ENCODE measurements at regions not wholly inside any gene's neighbourhood (a gene's known extent, or its start where the extent isn't known, plus 50 kb on each side); places are given as distances from the start of the nearest gene placed in this dataset.

DNA sequence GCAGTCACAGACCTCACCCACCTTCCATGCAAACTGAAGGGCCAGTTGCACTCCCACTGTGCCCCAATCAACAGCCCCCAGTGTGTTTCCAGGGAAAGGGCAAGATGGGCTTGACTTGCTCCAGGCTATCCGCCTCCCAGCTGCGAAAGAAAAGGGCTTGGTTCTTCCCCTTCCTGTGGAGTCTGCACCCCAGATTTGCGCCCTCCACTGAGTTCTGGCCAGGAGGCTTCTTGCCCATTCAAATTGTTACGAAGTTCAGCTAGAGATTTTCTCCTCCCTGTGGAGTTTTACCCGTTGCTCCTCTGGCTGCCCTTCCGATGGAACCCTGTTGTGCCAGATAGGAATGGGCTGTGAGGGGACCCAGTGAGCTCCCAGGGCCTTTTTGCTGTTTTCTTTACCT lies 1096.9 kb upstream of the ALCAM start:
- intact Hi-C loops (cut with micrococcal nuclease; ENCODE audit: unreplicated experiment) (no loop called here), in situ Hi-C loops (cut with HindIII; ENCODE audit: low pct_unique_long_range_greater_than_20kb, low sequenced_read_pairs) (no loop called here)
- Histone ChIP-seq H3K4me1 (ENCODE audit: control insufficient read depth, insufficient read depth, low read length) (no peaks in the 10 kb centered on the region), H3K9me3 (ENCODE audit: control insufficient read depth, insufficient read depth, low read depth, low read length) (peaks cover 5% of the 10 kb centered on the region; the same call in 1 of the 2 replicates), H3K36me3 (ENCODE audit: control insufficient read depth, insufficient read depth, low read length) (no peaks in the 10 kb centered on the region; the same call in 1 of the 2 replicates), H3K27me3 (ENCODE audit: control insufficient read depth, insufficient read depth, low read length) (no peaks in the 10 kb centered on the region), H3K4me3 (ENCODE audit: low read depth in 2 of 2, low read length in 2 of 2) (no peak overlapping the region), H3K27ac (ENCODE audit: low read length) (no peak overlapping the region)
- TF ChIP-seq POLR2AphosphoS5 (IDR thresholded peaks at IDR 0.05; ENCODE audit: low read depth, low read length) (no peak), SIN3A (IDR thresholded peaks at IDR 0.05; ENCODE audit: borderline replicate concordance, insufficient read depth, low read depth, low read length) (no peak), TCF7L2 (IDR thresholded peaks at IDR 0.05; ENCODE audit: low read depth, low read length) (no peak)
- TF ChIP-seq, protein P1, sequence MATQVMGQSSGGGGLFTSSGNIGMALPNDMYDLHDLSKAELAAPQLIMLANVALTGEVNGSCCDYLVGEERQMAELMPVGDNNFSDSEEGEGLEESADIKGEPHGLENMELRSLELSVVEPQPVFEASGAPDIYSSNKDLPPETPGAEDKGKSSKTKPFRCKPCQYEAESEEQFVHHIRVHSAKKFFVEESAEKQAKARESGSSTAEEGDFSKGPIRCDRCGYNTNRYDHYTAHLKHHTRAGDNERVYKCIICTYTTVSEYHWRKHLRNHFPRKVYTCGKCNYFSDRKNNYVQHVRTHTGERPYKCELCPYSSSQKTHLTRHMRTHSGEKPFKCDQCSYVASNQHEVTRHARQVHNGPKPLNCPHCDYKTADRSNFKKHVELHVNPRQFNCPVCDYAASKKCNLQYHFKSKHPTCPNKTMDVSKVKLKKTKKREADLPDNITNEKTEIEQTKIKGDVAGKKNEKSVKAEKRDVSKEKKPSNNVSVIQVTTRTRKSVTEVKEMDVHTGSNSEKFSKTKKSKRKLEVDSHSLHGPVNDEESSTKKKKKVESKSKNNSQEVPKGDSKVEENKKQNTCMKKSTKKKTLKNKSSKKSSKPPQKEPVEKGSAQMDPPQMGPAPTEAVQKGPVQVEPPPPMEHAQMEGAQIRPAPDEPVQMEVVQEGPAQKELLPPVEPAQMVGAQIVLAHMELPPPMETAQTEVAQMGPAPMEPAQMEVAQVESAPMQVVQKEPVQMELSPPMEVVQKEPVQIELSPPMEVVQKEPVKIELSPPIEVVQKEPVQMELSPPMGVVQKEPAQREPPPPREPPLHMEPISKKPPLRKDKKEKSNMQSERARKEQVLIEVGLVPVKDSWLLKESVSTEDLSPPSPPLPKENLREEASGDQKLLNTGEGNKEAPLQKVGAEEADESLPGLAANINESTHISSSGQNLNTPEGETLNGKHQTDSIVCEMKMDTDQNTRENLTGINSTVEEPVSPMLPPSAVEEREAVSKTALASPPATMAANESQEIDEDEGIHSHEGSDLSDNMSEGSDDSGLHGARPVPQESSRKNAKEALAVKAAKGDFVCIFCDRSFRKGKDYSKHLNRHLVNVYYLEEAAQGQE (IDR thresholded peaks at IDR 0.05; ENCODE audit: insufficient read depth in 1 of 2, low read depth in 2 of 2, low read length in 1 of 2): no peak
- TF ChIP-seq, protein P2, sequence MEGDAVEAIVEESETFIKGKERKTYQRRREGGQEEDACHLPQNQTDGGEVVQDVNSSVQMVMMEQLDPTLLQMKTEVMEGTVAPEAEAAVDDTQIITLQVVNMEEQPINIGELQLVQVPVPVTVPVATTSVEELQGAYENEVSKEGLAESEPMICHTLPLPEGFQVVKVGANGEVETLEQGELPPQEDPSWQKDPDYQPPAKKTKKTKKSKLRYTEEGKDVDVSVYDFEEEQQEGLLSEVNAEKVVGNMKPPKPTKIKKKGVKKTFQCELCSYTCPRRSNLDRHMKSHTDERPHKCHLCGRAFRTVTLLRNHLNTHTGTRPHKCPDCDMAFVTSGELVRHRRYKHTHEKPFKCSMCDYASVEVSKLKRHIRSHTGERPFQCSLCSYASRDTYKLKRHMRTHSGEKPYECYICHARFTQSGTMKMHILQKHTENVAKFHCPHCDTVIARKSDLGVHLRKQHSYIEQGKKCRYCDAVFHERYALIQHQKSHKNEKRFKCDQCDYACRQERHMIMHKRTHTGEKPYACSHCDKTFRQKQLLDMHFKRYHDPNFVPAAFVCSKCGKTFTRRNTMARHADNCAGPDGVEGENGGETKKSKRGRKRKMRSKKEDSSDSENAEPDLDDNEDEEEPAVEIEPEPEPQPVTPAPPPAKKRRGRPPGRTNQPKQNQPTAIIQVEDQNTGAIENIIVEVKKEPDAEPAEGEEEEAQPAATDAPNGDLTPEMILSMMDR (IDR thresholded peaks at IDR 0.05): no peak
- ATAC-seq: no peak
- ChIA-PET CTCF (no interaction called here), POLR2A (no interaction called here)
- DNase-seq (ENCODE audit: low read depth, low spot score): no peak
- no TSS peak for BruUV-seq (replicated peaks)

DNA sequence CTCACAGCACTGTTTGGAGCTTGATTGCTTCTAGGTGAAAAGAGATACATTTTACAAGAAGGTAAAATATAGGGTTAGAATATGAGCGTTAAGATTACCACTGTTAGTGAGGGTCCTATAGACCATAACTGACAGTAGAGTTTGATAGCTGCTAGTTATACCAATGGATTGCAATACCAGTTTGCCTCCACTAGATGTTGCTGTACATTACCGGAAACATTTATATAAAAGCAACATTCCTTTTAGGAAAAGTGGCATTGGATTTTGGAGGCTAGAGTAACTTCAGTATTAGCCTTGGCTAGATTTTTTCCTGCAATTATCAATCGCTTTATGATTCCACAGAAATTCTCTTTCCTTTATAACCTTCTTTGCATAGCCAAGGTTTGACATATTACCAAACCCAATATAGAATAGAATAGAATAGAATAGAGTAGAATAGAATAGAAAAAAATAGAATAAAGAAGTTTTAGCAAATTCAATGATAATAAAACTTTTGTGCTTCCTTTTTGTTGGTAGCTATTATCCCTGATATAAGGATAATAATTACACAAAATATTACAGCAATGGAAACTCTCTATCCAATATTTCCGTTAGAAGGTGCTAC lies 1093.6 kb upstream of the ALCAM start:
- ChIA-PET POLR2A (no interaction called here), CTCF (no interaction called here)
- DNase-seq (ENCODE audit: low read depth, low spot score): peak; percentile 8

More for the DNA sequence above, 1093.6 kb upstream of the ALCAM start:
- no peak overlapping the region for H3K27ac ChIP-seq (ENCODE audit: low read length)
- no peak overlapping the region for H3K4me3 ChIP-seq (ENCODE audit: low read depth in 2 of 2, low read length in 2 of 2)
- TF ChIP-seq, protein P2 (IDR thresholded peaks at IDR 0.05): peak; percentile 45; the same call in 1 of the 2 replicates
- TF ChIP-seq SIN3A (IDR thresholded peaks at IDR 0.05; ENCODE audit: borderline replicate concordance, insufficient read depth, low read depth, low read length): no peak
- BruUV-seq (replicated peaks): no TSS peak
- in situ Hi-C loops (cut with HindIII; ENCODE audit: low pct_unique_long_range_greater_than_20kb, low sequenced_read_pairs) (no loop called here), intact Hi-C loops (cut with micrococcal nuclease; ENCODE audit: unreplicated experiment) (no loop called here)
- ATAC-seq: no peak
- H3K27me3 ChIP-seq (ENCODE audit: control insufficient read depth, insufficient read depth, low read length): no peaks in the 10 kb centered on the region
- H3K4me1 ChIP-seq (ENCODE audit: control insufficient read depth, insufficient read depth, low read length): no peaks in the 10 kb centered on the region
- H3K36me3 ChIP-seq (ENCODE audit: control insufficient read depth, insufficient read depth, low read length): no peaks in the 10 kb centered on the region; the same call in 1 of the 2 replicates
- peaks cover 25% of the 10 kb centered on the region; the same call in 1 of the 2 replicates for H3K9me3 ChIP-seq (ENCODE audit: control insufficient read depth, insufficient read depth, low read depth, low read length)
